Amniotic stem cell (primary cell): ENCODE measurements at regions not wholly inside any gene's neighbourhood (a gene's known extent, or its start where the extent isn't known, plus 50 kb on each side); places are given as distances from the start of the nearest gene placed in this dataset.
A peak's percentile ranks its signal among the peaks of the same experiment; 100 is the strongest.

Experiments
- DNase-seq: peaks from one replicate; lab custom pipeline; 2025; lab: John Stamatoyannopoulos, UW

- DNase-seq: peak; percentile 31
These were observed 55.1 kb upstream of the E2F7 start for GRCh38 chr12:77120156-77121085.

- DNase-seq: no peak
These were observed 53.3 kb upstream of the E2F7 start for GRCh38 chr12:77118696-77119095.

GRCh38 chr12:77116277-77116676, 50.9 kb upstream of the E2F7 start:
- DNase-seq: no peak

GRCh38 chr12:77115471-77115870, 50.1 kb upstream of the E2F7 start:
- DNase-seq: no peak
